Hepatocyte (in vitro differentiated cells): ENCODE measurements at regions not wholly inside any gene's neighbourhood (a gene's known extent, or its start where the extent isn't known, plus 50 kb on each side); places are given as distances from the start of the nearest gene placed in this dataset.

Source experiments
- DNase-seq: peaks from one replicate; pipeline ENCODE4 v3.0.0-alpha.2; 2016; ENCODE audit warnings: low spot score
- H2AFZ ChIP-seq: fragments of 200-600 bp; sonication (generic); 2 replicates; pipeline ENCODE4 v1.6.0; 2016; ENCODE audit warnings: antibody characterized with exemption, mild to moderate bottlenecking
- H3K27ac ChIP-seq: fragments of 200-600 bp; sonication (generic); 2 replicates; pipeline ENCODE4 v1.5.1; 2016; ENCODE audit warnings: mild to moderate bottlenecking
- H3K27me3 ChIP-seq: fragments of 200-600 bp; sonication (generic); 2 replicates; pipeline ENCODE4 v1.6.1; 2016
- H3K36me3 ChIP-seq: fragments of 200-600 bp; sonication (generic); replicated peaks from 2 replicates; pipeline ENCODE4 v1.5.1; 2016; ENCODE audit warnings: low read depth; ENCODE audit not compliant: insufficient read depth
- H3K4me1 ChIP-seq: fragments of 200-600 bp; sonication (generic); 2 replicates; pipeline ENCODE4 v1.5.1; 2016; ENCODE audit warnings: mild to moderate bottlenecking, moderate library complexity; ENCODE audit not compliant: insufficient read depth
- H3K4me2 ChIP-seq: fragments of 200-600 bp; sonication (generic); 2 replicates; pipeline ENCODE4 v1.6.0; 2016
- H3K4me3 ChIP-seq: fragments of 200-600 bp; sonication (generic); 2 replicates; pipeline ENCODE4 v1.5.1; 2016; ENCODE audit warnings: mild to moderate bottlenecking
- H3K79me2 ChIP-seq: fragments of 200-600 bp; sonication (generic); 2 replicates; pipeline ENCODE4 v1.6.0; 2017; ENCODE audit warnings: mild to moderate bottlenecking
- H3K9me2 ChIP-seq: fragments of 200-600 bp; sonication (generic); replicated peaks from 2 replicates; pipeline ENCODE4 v1.6.0; 2017; ENCODE audit warnings: mild to moderate bottlenecking; ENCODE audit not compliant: insufficient read depth
- H3K9me3 ChIP-seq: fragments of 200-600 bp; sonication (generic); 2 replicates; pipeline ENCODE4 v1.5.1; 2016; ENCODE audit warnings: low read depth, mild to moderate bottlenecking
- H4K20me1 ChIP-seq: fragments of 200-600 bp; sonication (generic); 2 replicates; pipeline ENCODE4 v1.6.0; 2016; ENCODE audit warnings: mild to moderate bottlenecking; ENCODE audit not compliant: insufficient read depth, poor library complexity, severe bottlenecking
- CTCF ChIP-seq: fragments of 200-600 bp; sonication (generic); IDR thresholded peaks from 2 replicates; pipeline ENCODE4 v1.5.1; 2016; ENCODE audit warnings: antibody characterized with exemption, mild to moderate bottlenecking; ENCODE audit not compliant: poor library complexity
- EZH2 ChIP-seq: fragments of 200-600 bp; sonication (generic); IDR thresholded peaks from 2 replicates; pipeline ENCODE4 v1.6.1; 2016; ENCODE audit warnings: antibody characterized with exemption, mild to moderate bottlenecking, borderline replicate concordance
- EZH2phosphoT487 ChIP-seq: fragments of 200-600 bp; sonication (generic); IDR thresholded peaks from one replicate; pipeline ENCODE4 v1.6.1; 2018; ENCODE audit warnings: antibody characterized with exemption, mild to moderate bottlenecking, low read depth, moderate library complexity; ENCODE audit not compliant: unreplicated experiment, severe bottlenecking
- WGBS: methylation state at CpG from one replicate; pipeline ENCODE4 v1.1.6; 2016; ENCODE audit warnings: low lambda C conversion rate; ENCODE audit errors: missing lambda C conversion rate; 5-methylcytosine and 5-hydroxymethylcytosine counted together

GRCh38 chr3:147962408-147963164 lies 553.4 kb downstream of the ZIC1 start:
- H4K20me1 ChIP-seq: no peaks in the 10 kb centered on the region
- TF ChIP-seq CTCF: no peak
- TF ChIP-seq EZH2phosphoT487: no peak
- no peak for TF ChIP-seq EZH2
- no peak for DNase-seq
- H3K4me1 ChIP-seq: no peaks in the 10 kb centered on the region
- WGBS: 58% methylated on average over 5 of the region's 5 CpGs
- no peak overlapping the region for H3K4me3 ChIP-seq
- H3K9me2 ChIP-seq: no peaks in the 10 kb centered on the region
- H3K27ac ChIP-seq: no peak overlapping the region
- no peak overlapping the region for H3K4me2 ChIP-seq
- no peaks in the 10 kb centered on the region for H3K27me3 ChIP-seq
- H3K9me3 ChIP-seq: no peaks in the 10 kb centered on the region
- H2AFZ ChIP-seq: no peak overlapping the region
- H3K36me3 ChIP-seq: no peaks in the 10 kb centered on the region
- no peaks in the 10 kb centered on the region for H3K79me2 ChIP-seq

- Histone ChIP-seq H4K20me1 (no peaks in the 10 kb centered on the region), H3K36me3 (no peaks in the 10 kb centered on the region), H3K4me2 (no peak overlapping the region), H3K27ac (no peak overlapping the region), H3K27me3 (peaks cover 4% of the 10 kb centered on the region), H2AFZ (no peak overlapping the region), H3K9me2 (no peaks in the 10 kb centered on the region), H3K4me1 (no peaks in the 10 kb centered on the region), H3K4me3 (no peak overlapping the region), H3K9me3 (no peaks in the 10 kb centered on the region), H3K79me2 (no peaks in the 10 kb centered on the region)
- TF ChIP-seq EZH2phosphoT487: no peak
- no peak for TF ChIP-seq EZH2
- no peak for TF ChIP-seq CTCF
- DNase-seq: no peak
- 75% methylated on average over 1 of the region's 1 CpG for WGBS
These were observed 554.5 kb downstream of the ZIC1 start for GRCh38 chr3:147963711-147964110.

- Histone ChIP-seq H3K36me3 (no peaks in the 10 kb centered on the region), H3K4me3 (no peak overlapping the region), H3K79me2 (no peaks in the 10 kb centered on the region), H3K9me3 (no peaks in the 10 kb centered on the region), H2AFZ (no peak overlapping the region), H3K27ac (no peak overlapping the region), H3K4me2 (no peak overlapping the region), H3K4me1 (no peaks in the 10 kb centered on the region), H3K9me2 (no peaks in the 10 kb centered on the region), H4K20me1 (no peaks in the 10 kb centered on the region), H3K27me3 (no peaks in the 10 kb centered on the region)
- no peak for TF ChIP-seq EZH2phosphoT487
- TF ChIP-seq EZH2: no peak
- no peak for TF ChIP-seq CTCF
- DNase-seq: no peak
- 93% methylated on average over 1 of the region's 1 CpG for WGBS
These were observed 566.0 kb downstream of the ZIC1 start for GRCh38 chr3:147975165-147975564.
